ENCODE measurements at regions not wholly inside any gene's neighbourhood (a gene's known extent, or its start where the extent isn't known, plus 50 kb on each side); places are given as distances from the start of the nearest gene placed in this dataset.

- Histone ChIP-seq H3K27ac (no peak overlapping the region), H2AFZ (ENCODE audit: low read depth) (no peak overlapping the region), H3K4me2 (no peak overlapping the region), H3K27me3 (ENCODE audit: insufficient read depth, low read depth) (no peaks in the 10 kb centered on the region), H3K4me3 (IDR thresholded peaks at IDR 0.05; ENCODE audit: insufficient read depth, low read depth, low read length) (no peak overlapping the region), H3K79me2 (ENCODE audit: insufficient read depth, low read depth) (no peaks in the 10 kb centered on the region), H3K9ac (no peak overlapping the region), H4K20me1 (ENCODE audit: insufficient read depth) (no peaks in the 10 kb centered on the region), H3K36me3 (ENCODE audit: insufficient read depth) (no peaks in the 10 kb centered on the region), H3K4me1 (ENCODE audit: low read depth, poor library complexity, severe bottlenecking) (peaks cover 14% of the 10 kb centered on the region)
- TF ChIP-seq CTCF (conservative IDR thresholded peaks at IDR 0.05; ENCODE audit: low read depth, low read length) = no peak
Measured at GRCh38 chr2:174692256-174692919, 71.9 kb downstream of the CHRNA1 start.

- no peak for TF ChIP-seq CTCF (conservative IDR thresholded peaks at IDR 0.05; ENCODE audit: low read depth, low read length)
- H2AFZ ChIP-seq (ENCODE audit: low read depth) = no peak overlapping the region
- no peak overlapping the region for H3K27ac ChIP-seq
- no peaks in the 10 kb centered on the region for H3K27me3 ChIP-seq (ENCODE audit: insufficient read depth, low read depth)
- no peaks in the 10 kb centered on the region for H3K36me3 ChIP-seq (ENCODE audit: insufficient read depth)
- H3K4me3 ChIP-seq (IDR thresholded peaks at IDR 0.05; ENCODE audit: insufficient read depth, low read depth, low read length) = no peak overlapping the region
- no peak overlapping the region for H3K4me2 ChIP-seq
- H4K20me1 ChIP-seq (ENCODE audit: insufficient read depth) = no peaks in the 10 kb centered on the region
- H3K4me1 ChIP-seq (ENCODE audit: low read depth, poor library complexity, severe bottlenecking) = peaks cover 8% of the 10 kb centered on the region
- H3K9ac ChIP-seq = no peak overlapping the region
- H3K79me2 ChIP-seq (ENCODE audit: insufficient read depth, low read depth) = no peaks in the 10 kb centered on the region
Measured at GRCh38 chr2:174691201-174691779, 73.0 kb downstream of the CHRNA1 start.

- Histone ChIP-seq H3K4me1 (ENCODE audit: low read depth, poor library complexity, severe bottlenecking) (peaks cover 8% of the 10 kb centered on the region), H2AFZ (ENCODE audit: low read depth) (no peak overlapping the region), H3K27me3 (ENCODE audit: insufficient read depth, low read depth) (no peaks in the 10 kb centered on the region), H3K9ac (no peak overlapping the region), H3K36me3 (ENCODE audit: insufficient read depth) (no peaks in the 10 kb centered on the region), H4K20me1 (ENCODE audit: insufficient read depth) (no peaks in the 10 kb centered on the region), H3K79me2 (ENCODE audit: insufficient read depth, low read depth) (no peaks in the 10 kb centered on the region), H3K4me2 (no peak overlapping the region), H3K4me3 (IDR thresholded peaks at IDR 0.05; ENCODE audit: insufficient read depth, low read depth, low read length) (no peak overlapping the region), H3K27ac (no peak overlapping the region)
- TF ChIP-seq CTCF (conservative IDR thresholded peaks at IDR 0.05; ENCODE audit: low read depth, low read length) = no peak
Measured at GRCh38 chr2:174690026-174690425, 74.2 kb downstream of the CHRNA1 start.

- Histone ChIP-seq H3K36me3 (ENCODE audit: insufficient read depth) (no peaks in the 10 kb centered on the region), H3K79me2 (ENCODE audit: insufficient read depth, low read depth) (no peaks in the 10 kb centered on the region), H3K27me3 (ENCODE audit: insufficient read depth, low read depth) (no peaks in the 10 kb centered on the region; the same call in 1 of the 2 replicates), H3K4me1 (ENCODE audit: low read depth, poor library complexity, severe bottlenecking) (peaks cover 13% of the 10 kb centered on the region), H3K9ac (no peak overlapping the region), H2AFZ (ENCODE audit: low read depth) (no peak overlapping the region), H3K4me3 (IDR thresholded peaks at IDR 0.05; ENCODE audit: insufficient read depth, low read depth, low read length) (no peak overlapping the region), H4K20me1 (ENCODE audit: insufficient read depth) (no peaks in the 10 kb centered on the region), H3K27ac (no peak overlapping the region), H3K4me2 (no peak overlapping the region)
- TF ChIP-seq CTCF (conservative IDR thresholded peaks at IDR 0.05; ENCODE audit: low read depth, low read length) = peak; percentile 64
Measured at GRCh38 chr2:174688079-174688478, 76.2 kb downstream of the CHRNA1 start.

Data from KMS-11 (cell line).